ENCODE measurements at regions not wholly inside any gene's neighbourhood (a gene's known extent, or its start where the extent isn't known, plus 50 kb on each side); places are given as distances from the start of the nearest gene placed in this dataset.

- no peak for DNase-seq
Measured at GRCh38 chr3:159629329-159630084, 359.1 kb upstream of the IL12A start.

DNA sequence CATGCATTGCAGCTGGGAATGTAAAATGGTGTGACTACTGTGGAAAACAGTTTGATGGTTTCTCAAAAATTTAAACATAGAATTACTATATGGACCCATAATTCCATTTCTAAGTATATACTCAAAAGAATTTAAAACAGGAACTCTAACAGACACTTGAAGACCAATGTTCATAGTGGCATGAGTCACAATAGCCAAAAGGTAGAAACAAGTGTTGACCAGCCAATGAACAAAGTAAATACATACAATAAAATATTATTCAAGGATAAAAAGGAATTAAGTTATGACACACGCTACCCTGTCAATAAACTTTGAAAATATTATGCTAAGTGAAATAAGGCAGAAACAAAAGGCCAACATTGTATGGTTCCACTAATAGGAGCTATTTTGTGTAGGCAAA lies 357.4 kb upstream of the IL12A start:
- no peak for DNase-seq

DNA sequence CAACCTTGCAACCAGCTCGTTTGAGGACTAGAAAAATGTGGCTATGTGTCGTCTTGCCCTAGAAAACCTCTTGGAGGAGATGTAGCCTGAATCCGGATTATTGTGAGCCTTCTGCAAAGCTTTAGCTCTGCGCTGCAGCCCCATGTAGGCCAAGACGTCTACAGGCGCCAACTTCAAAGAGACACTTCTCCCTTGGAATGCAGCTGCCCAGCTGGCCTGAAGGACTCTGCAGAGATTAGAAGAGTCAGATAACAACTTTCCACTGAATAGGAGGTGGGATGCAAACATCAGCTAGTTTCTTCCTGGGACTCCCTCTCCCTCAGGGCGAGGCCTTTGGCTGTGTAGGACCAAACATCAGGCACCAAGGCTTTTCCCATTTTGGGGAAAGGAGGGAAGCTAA lies 356.5 kb upstream of the IL12A start:
- no peak for DNase-seq

GRCh38 chr3:159632851-159633250 lies 355.8 kb upstream of the IL12A start:
- no peak for DNase-seq

GRCh38 chr3:159634483-159634882 lies 354.2 kb upstream of the IL12A start:
- peak; percentile 75 for DNase-seq

GRCh38 chr3:159635047-159635641 lies 353.5 kb upstream of the IL12A start:
- DNase-seq = peak; percentile 85

- DNase-seq = peak; percentile 81
Measured at GRCh38 chr3:159637883-159638542, 350.6 kb upstream of the IL12A start.

- no peak for DNase-seq
Measured at GRCh38 chr3:159640225-159640624, 348.4 kb upstream of the IL12A start.

GRCh38 chr3:159643406-159643805 lies 345.2 kb upstream of the IL12A start:
- no peak for DNase-seq

- no peak for DNase-seq
Measured at GRCh38 chr3:159645874-159646273, 342.8 kb upstream of the IL12A start.

GRCh38 chr3:159649951-159650350 lies 338.7 kb upstream of the IL12A start:
- no peak for DNase-seq

DNA sequence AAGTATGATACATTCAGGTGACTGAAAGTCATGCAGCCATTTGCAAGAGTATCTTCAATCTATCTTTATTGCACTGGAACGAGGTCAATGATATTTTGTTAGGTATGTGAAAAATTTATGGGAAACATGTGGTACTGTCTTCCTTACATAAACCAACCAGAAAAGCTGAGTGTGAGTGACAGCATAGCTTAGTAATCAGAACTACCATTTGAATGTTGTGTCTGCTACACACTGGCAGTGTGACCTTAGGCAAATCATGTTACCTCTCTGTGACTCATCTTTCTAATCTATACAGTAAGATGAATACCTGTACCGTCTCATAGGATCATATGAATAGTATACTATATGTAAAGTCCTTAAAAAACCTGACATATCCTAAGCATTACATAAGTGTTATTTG lies 337.9 kb upstream of the IL12A start:
- DNase-seq = no peak

DNA sequence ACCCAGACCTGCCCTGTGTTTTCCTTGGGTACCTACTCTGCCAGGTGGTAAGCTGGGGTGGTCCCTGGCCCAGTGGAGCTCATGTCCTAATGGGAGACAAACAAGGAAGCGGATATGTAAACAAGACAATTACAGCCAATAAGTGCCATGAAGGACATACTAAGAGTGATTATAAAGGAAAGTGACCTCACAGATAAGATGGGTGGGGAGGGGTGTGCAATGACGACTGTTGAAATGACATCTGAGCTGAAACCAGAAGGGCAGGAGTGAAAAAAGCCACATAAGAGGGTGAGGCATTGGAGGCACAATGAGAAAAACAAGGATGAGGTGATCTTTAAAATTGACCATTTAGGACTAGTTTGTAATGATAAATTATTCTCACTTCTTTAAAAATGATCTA lies 336.2 kb upstream of the IL12A start:
- no peak for DNase-seq

DNA sequence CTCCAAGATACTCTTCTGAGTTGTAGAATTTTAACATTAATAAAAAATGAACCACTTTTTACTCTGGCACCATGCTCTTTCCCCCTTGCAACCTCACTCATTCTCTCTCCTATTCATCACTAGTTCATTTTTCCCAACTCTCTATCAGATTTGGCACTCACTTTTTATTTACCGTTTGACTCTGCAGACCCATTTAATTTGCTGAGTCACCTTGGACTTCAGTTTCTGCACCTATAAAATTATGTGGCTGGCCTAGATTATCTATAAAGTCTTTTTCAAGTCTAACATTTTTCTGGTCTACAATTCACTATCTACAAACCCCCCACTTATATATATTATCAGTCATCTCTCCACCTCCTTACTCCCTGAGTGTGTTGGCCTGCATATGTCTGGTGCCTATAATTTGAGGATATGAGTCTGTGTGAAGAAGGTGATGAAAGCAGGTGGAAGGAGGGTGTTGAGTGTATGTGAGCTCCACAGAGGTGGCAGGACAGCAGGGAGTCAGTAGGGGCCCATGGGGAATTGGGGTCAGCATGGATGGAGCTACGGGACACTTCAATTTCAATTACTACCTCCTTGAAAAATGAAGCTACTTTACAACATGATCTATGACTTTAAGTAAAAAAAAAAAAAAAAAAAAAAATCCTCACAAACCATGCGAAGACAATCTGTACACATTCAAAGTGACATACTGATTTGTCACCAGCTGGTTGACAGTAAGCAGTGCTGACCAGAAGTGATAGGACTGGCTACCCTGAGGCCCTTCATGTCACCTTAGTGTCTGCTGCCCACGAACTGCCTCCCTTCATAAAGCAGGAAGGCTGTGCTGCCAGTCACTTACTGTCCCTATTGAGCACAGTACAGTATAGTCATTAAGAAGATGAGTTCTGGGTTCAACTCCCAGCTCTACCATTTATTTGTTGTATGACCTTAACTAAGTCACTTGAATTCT lies 334.2 kb upstream of the IL12A start:
- no peak for DNase-seq

GRCh38 chr3:159655202-159655601 lies 333.4 kb upstream of the IL12A start:
- DNase-seq = no peak

GRCh38 chr3:159657176-159657575 lies 331.5 kb upstream of the IL12A start:
- no peak for DNase-seq

DNA sequence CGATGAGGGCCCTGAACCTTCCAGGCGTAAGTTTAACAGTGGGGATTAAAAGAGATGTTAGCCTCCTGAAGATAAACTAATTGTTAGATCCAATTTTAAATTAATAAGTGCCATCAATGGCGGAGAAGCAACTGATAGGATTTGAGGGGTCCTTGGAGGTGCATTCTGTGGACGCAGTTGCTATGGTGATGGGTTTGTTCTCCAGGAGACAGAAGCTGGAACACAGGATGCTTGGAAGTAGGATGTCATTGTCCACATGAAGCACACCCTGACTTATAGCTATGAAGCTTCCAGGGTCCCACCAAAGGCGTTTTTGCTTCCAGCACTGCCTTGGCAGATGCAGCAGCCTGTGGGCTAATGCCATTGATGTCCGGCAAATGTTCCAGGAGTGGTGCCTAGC lies 331.0 kb upstream of the IL12A start:
- DNase-seq = no peak

DNA sequence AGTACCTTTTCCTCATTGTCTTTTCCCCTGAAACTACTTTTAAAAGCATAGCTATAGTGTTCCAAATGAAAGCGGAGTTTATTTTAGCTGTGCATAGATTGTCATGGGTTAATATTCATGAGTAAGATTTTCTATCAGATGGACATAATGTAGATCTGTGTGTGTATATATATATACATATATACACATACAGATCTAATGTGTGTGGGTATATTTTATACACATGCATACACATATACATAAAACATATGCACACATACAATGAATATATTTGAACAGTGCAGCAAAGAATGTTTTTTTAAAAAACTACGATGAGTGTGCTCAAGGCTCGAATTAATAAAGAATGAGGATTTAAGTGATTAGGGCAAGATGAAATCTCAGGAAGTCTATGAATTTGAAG lies 328.3 kb upstream of the IL12A start:
- no peak for DNase-seq

DNA sequence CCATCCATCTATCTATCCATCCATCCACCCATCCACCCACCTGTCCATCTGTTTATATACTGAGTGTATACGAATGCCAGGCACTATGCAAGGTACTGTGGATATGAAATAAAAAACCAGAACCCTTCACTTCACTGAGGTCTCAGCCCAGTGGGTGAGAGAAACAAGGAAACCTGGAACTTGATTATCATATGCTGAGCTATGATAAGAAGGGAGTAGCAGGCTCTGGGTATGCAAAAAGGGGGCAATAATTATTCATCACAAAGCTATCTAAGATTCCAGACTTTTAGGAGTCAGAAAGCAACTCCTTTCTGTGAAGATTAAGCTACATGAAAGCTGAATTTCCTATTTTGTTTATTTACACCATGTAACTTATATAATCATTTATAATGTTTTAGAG lies 327.7 kb upstream of the IL12A start:
- no peak for DNase-seq

DNA sequence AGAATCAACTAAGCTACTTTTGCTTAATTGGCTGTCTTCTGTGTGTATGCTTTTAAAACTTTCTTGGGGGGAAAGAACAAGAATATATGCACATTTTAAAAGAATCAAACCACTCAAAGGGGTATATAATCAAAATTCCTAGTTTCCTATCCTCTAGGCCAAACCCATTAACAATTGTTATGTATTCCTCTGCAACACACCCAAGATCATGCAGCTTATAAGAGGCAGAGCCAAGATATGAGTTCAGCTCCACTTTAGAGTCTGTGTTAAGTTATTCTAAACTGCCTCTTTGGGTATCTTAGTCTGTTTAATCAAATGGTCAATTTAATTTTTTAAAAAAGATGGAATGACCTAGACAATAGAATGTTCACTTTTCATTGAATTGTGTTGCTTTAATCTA lies 326.1 kb upstream of the IL12A start:
- no peak for DNase-seq

DNA sequence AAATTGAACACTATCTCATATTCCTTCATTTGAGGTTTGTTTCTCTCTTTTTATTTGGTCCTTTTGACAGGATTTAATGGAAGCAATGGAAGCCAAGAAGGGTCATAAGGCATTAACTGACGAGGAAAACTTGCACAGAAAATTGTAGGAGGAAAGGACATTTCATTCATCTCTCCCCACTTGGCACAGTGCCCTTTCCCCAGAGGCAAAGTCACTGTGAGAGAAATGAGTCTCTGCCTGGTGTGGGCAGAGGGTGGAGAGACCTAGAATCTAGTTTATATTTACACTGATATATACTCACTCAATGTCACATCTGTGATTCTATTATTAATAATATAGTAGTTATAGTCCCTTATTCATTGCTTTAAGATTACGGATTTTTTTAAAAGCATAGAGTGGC lies 324.6 kb upstream of the IL12A start:
- DNase-seq = no peak

GRCh38 chr3:159664653-159665052 lies 324.0 kb upstream of the IL12A start:
- no peak for DNase-seq

DNA sequence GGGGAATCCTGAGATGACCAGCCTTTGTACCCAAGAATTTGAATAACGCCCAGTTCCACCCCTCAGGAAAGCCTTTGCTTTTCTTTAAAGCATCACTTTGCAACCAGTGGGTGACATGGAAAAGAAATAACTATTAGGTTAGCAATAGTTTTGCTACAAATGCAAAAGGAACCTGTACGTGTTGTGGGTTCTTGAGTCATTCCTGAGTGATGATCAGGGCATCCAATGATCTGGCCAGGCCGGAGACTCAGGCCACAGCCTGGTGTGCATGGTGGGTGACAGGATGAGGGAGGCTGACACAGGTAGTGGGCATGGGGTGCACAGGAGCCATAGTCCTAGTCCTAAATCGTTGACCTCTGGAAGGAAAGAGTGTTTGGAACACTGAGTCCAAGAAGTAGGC lies 321.4 kb upstream of the IL12A start:
- no peak for DNase-seq
